HCT116 (cell line): ENCODE measurements at regions not wholly inside any gene's neighbourhood (a gene's known extent, or its start where the extent isn't known, plus 50 kb on each side); places are given as distances from the start of the nearest gene placed in this dataset.

ENCODE experiments used
- ATAC-seq: fragments of 200-7000 bp; cut with Tn5 transposase; 2 replicates; pipeline ENCODE4 v1.9.1; 2020; ENCODE audit warnings: mild to moderate bottlenecking, moderate library complexity
- BruUV-seq: library from RNA; stranded (reverse); fragments of 400-500 nt; replicated peaks from 2 replicates; lab custom pipeline; 2021; lab: Mats Ljungman, UMichigan
- CTCF ChIA-PET: fragments of 300-600 bp; sonication (Branson Sonifier 250); formaldehyde crosslinking; loops from one replicate; lab custom pipeline; 2021; ENCODE audit warnings: antibody characterized with exemption; lab: Charles Lee
- POLR2A ChIA-PET: fragments of 300-600, 350-600 bp; sonication (Branson Sonifier 250); formaldehyde crosslinking; loops from one replicate; lab custom pipeline; 2021; ENCODE audit warnings: antibody characterized with exemption; lab: Charles Lee
- RAD21 ChIA-PET, 2 experiments: fragments of 300-600 bp; sonication (Branson Sonifier 250); formaldehyde crosslinking; loops; one replicate each; lab custom pipeline; 2023; ENCODE audit warnings: low total read pairs in 2 of 2; ENCODE audit not compliant: uncharacterized antibody in 2 of 2, unreplicated experiment in 2 of 2, low non-redundant PET in 1 of 2; lab: Charles Lee
- DNase-seq: peaks from one replicate; pipeline ENCODE4 v3.0.0-alpha.2; 2010; ENCODE audit warnings: low read depth, low spot score
- H2AFZ ChIP-seq: fragments of 200-600 bp; shearing (Covaris generic), sonication (generic); 2 replicates; pipeline ENCODE4 v1.6.1; 2017; ENCODE audit warnings: low read depth, mixed run types, mixed read lengths, antibody characterized with exemption, low read length; ENCODE audit not compliant: poor library complexity, severe bottlenecking
- H3K27ac ChIP-seq: 2 replicates; pipeline ENCODE4 v1.5.1; 2012; ENCODE audit warnings: low read depth, low read length
- H3K27me3 ChIP-seq: fragments of 200-600 bp; sonication (generic); 2 replicates; pipeline ENCODE4 v1.6.1; 2016; ENCODE audit warnings: mixed run types, low read length, mixed read lengths; ENCODE audit not compliant: insufficient read depth
- H3K36me3 ChIP-seq, 2 experiments: fragments of 200-500 bp in 1 of 2; fragments of 200-600 bp in 1 of 2; sonication (Bioruptor generic) in 1 of 2; sonication (generic) in 1 of 2; 2 replicates each; pipeline versions ENCODE4 v1.5.1 to v1.6.1; 2014 to 2016; ENCODE audit warnings: low read length in 2 of 2, inconsistent platforms in 1 of 2, mixed read lengths in 1 of 2, mixed run types in 1 of 2; ENCODE audit not compliant: insufficient read depth in 2 of 2, control insufficient read depth in 1 of 2
- H3K4me1 ChIP-seq, 2 experiments: fragments of 200-600 bp in 1 of 2; sonication (generic) in 1 of 2; 2 replicates each; pipeline versions ENCODE4 v1.5.1 to v1.6.1; 2012 to 2017; ENCODE audit warnings: low read length in 2 of 2, inconsistent platforms in 1 of 2, mild to moderate bottlenecking in 1 of 2, mixed read lengths in 1 of 2, mixed run types in 1 of 2, moderate library complexity in 1 of 2; ENCODE audit not compliant: insufficient read depth in 2 of 2, control insufficient read depth in 1 of 2
- H3K4me2 ChIP-seq: fragments of 200-600 bp; sonication (generic); 2 replicates; pipeline ENCODE4 v1.6.1; 2017; ENCODE audit warnings: mixed run types, low read length, mixed read lengths
- H3K4me3 ChIP-seq, 2 experiments: fragments of 200-600 bp in 1 of 2; sonication (generic) in 1 of 2; replicated peaks in 1 of 2; 2 replicates each; pipeline ENCODE4 v1.5.1; 2011 to 2016; ENCODE audit warnings: low read length in 2 of 2, control low read depth in 1 of 2, low read depth in 1 of 2, mild to moderate bottlenecking in 1 of 2, mixed read lengths in 1 of 2, mixed run types in 1 of 2
- H3K79me2 ChIP-seq: fragments of 200-600 bp; sonication (generic); 2 replicates; pipeline ENCODE4 v1.6.1; 2017; ENCODE audit warnings: mild to moderate bottlenecking, mixed run types, low read length, moderate library complexity, mixed read lengths; ENCODE audit not compliant: insufficient read depth
- H3K9ac ChIP-seq: fragments of 200-600 bp; sonication (generic); 2 replicates; pipeline ENCODE4 v1.6.1; 2016; ENCODE audit warnings: low read length, mixed read lengths
- H3K9me2 ChIP-seq: fragments of 200-600 bp; sonication (generic), shearing (Covaris generic); 2 replicates; pipeline ENCODE4 v1.6.1; 2017; ENCODE audit warnings: mixed run types, mild to moderate bottlenecking, moderate library complexity; ENCODE audit not compliant: insufficient read depth
- H3K9me3 ChIP-seq, 2 experiments: fragments of 200-500 bp in 1 of 2; fragments of 200-600 bp in 1 of 2; sonication (Bioruptor generic) in 1 of 2; sonication (generic) in 1 of 2; 2 replicates each; pipeline ENCODE4 v1.6.1; 2014 to 2017; ENCODE audit warnings: low read length in 2 of 2, mixed read lengths in 2 of 2, inconsistent platforms in 1 of 2, low read depth in 1 of 2, mild to moderate bottlenecking in 1 of 2, mixed run types in 1 of 2, moderate library complexity in 1 of 2; ENCODE audit not compliant: control insufficient read depth in 1 of 2, insufficient read depth in 1 of 2
- H4K20me1 ChIP-seq: fragments of 200-600 bp; sonication (generic), shearing (Covaris generic); 2 replicates; pipeline ENCODE4 v1.6.1; 2017; ENCODE audit warnings: mixed run types, mild to moderate bottlenecking, moderate library complexity; ENCODE audit not compliant: insufficient read depth
- ELF1 ChIP-seq: IDR thresholded peaks from 2 replicates; pipeline ENCODE4 v1.6.1; 2012; ENCODE audit warnings: low read depth, borderline replicate concordance
- EZH2 ChIP-seq: fragments of 200-600 bp; sonication (generic); IDR thresholded peaks from 2 replicates; pipeline ENCODE4 v1.6.1; 2017; ENCODE audit warnings: antibody characterized with exemption, mixed run types
- EZH2phosphoT487 ChIP-seq: fragments of 200-600 bp; IDR thresholded peaks from 2 replicates; pipeline ENCODE4 v1.6.1; 2018; ENCODE audit warnings: antibody characterized with exemption, borderline replicate concordance
- FOSL1 ChIP-seq: IDR thresholded peaks from 2 replicates; pipeline ENCODE4 v1.6.1; 2012; ENCODE audit warnings: low read depth
- POLR2A ChIP-seq: IDR thresholded peaks from 2 replicates; pipeline ENCODE4 v1.7.0; 2011; ENCODE audit warnings: borderline replicate concordance; ENCODE audit not compliant: insufficient read depth, insufficient read length; ENCODE audit errors: extremely low read depth
- POLR2AphosphoS5 ChIP-seq: IDR thresholded peaks from 2 replicates; pipeline ENCODE4 v1.6.1; 2011; ENCODE audit warnings: mild to moderate bottlenecking, low read depth, low read length, moderate library complexity
- SIN3A ChIP-seq: IDR thresholded peaks from 2 replicates; pipeline ENCODE4 v1.6.1; 2012; ENCODE audit warnings: low read depth
- SRF ChIP-seq: IDR thresholded peaks from 2 replicates; pipeline ENCODE4 v1.6.1; 2012; ENCODE audit warnings: low read depth
- ZBTB33 ChIP-seq: IDR thresholded peaks from 2 replicates; pipeline ENCODE4 v1.6.1; 2011; ENCODE audit warnings: mild to moderate bottlenecking, low read length, moderate library complexity; ENCODE audit not compliant: insufficient replicate concordance; ENCODE audit errors: extremely low read depth
- ZFX ChIP-seq: fragments of 450-650 bp; IDR thresholded peaks from 2 replicates; pipeline ENCODE4 v1.6.1; 2017
- ZNF274 ChIP-seq: fragments of 200-500 bp; sonication (Bioruptor generic); IDR thresholded peaks from 2 replicates; pipeline ENCODE4 v1.6.1; 2014; ENCODE audit warnings: mild to moderate bottlenecking, low read depth, low read length, inconsistent platforms
- intact Hi-C: fragments of 100-400 bp; cut with micrococcal nuclease; formaldehyde crosslinking; loops from 2 replicates; pipeline ENCODE4 v1.10.0; 2022
- TF ChIP-seq, protein P1 (sequence below): IDR thresholded peaks from 2 replicates; pipeline ENCODE4 v1.6.1; 2012
- TF ChIP-seq, protein P2 (sequence below), 3 experiments: fragments of 200-600 bp in 1 of 3; sonication (generic) in 1 of 3; IDR thresholded peaks in 2 of 3; conservative IDR thresholded peaks in 1 of 3; 2 replicates each; pipeline ENCODE4 v1.5.1; 2012 to 2017; ENCODE audit warnings: low read depth in 2 of 3, low read length in 2 of 3, antibody characterized with exemption in 1 of 3, borderline replicate concordance in 1 of 3, control low read depth in 1 of 3, mild to moderate bottlenecking in 1 of 3, mixed read lengths in 1 of 3, mixed run types in 1 of 3, moderate library complexity in 1 of 3; ENCODE audit not compliant: insufficient read depth in 1 of 3
- TF ChIP-seq, protein P3 (sequence below): IDR thresholded peaks from 2 replicates; pipeline ENCODE4 v1.6.1; 2012; ENCODE audit warnings: low read depth

- ChIA-PET POLR2A (no interaction called here), CTCF (no interaction called here), RAD21 (no interaction called here)
- H3K4me2 ChIP-seq: no peak overlapping the region
- no peak overlapping the region for H3K27ac ChIP-seq
- intact Hi-C loops: no loop called here
- no peak overlapping the region for H3K4me3 ChIP-seq
- no peaks in the 10 kb centered on the region for H3K4me1 ChIP-seq
- no peaks in the 10 kb centered on the region for H3K79me2 ChIP-seq
- H4K20me1 ChIP-seq: no peaks in the 10 kb centered on the region
- H3K36me3 ChIP-seq: no peaks in the 10 kb centered on the region
- DNase-seq (no peak), ATAC-seq (no peak)
- no peak overlapping the region for H3K9ac ChIP-seq
- no peak overlapping the region for H2AFZ ChIP-seq
- H3K27me3 ChIP-seq: 0 out of 2 replicates have a peak, but pooled peaks cover 24% of the 10 kb centered on the region
- no TSS peak for BruUV-seq
- no peaks in the 10 kb centered on the region for H3K9me2 ChIP-seq
- H3K9me3 ChIP-seq: peaks cover 0 to 14% of the 10 kb centered on the region in 2 experiments; a peak in 1 of 4 replicates
- TF ChIP-seq ZFX (no peak), ZBTB33 (no peak), EZH2 (no peak), SIN3A (no peak), SRF (no peak), FOSL1 (no peak), POLR2A (no peak), ZNF274 (no peak), ELF1 (no peak), POLR2AphosphoS5 (no peak), EZH2phosphoT487 (no peak)
- TF ChIP-seq, protein P1, sequence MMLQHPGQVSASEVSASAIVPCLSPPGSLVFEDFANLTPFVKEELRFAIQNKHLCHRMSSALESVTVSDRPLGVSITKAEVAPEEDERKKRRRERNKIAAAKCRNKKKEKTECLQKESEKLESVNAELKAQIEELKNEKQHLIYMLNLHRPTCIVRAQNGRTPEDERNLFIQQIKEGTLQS: no peak
- TF ChIP-seq, protein P2, sequence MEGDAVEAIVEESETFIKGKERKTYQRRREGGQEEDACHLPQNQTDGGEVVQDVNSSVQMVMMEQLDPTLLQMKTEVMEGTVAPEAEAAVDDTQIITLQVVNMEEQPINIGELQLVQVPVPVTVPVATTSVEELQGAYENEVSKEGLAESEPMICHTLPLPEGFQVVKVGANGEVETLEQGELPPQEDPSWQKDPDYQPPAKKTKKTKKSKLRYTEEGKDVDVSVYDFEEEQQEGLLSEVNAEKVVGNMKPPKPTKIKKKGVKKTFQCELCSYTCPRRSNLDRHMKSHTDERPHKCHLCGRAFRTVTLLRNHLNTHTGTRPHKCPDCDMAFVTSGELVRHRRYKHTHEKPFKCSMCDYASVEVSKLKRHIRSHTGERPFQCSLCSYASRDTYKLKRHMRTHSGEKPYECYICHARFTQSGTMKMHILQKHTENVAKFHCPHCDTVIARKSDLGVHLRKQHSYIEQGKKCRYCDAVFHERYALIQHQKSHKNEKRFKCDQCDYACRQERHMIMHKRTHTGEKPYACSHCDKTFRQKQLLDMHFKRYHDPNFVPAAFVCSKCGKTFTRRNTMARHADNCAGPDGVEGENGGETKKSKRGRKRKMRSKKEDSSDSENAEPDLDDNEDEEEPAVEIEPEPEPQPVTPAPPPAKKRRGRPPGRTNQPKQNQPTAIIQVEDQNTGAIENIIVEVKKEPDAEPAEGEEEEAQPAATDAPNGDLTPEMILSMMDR (IDR thresholded peaks at IDR 0.05 in 2 of 3, conservative IDR thresholded peaks at IDR 0.05 in 1 of 3; ENCODE audit: borderline replicate concordance in 1 of 3, insufficient read depth in 1 of 3, low read depth in 2 of 3, low read length in 2 of 3): no peak
- TF ChIP-seq, protein P3, sequence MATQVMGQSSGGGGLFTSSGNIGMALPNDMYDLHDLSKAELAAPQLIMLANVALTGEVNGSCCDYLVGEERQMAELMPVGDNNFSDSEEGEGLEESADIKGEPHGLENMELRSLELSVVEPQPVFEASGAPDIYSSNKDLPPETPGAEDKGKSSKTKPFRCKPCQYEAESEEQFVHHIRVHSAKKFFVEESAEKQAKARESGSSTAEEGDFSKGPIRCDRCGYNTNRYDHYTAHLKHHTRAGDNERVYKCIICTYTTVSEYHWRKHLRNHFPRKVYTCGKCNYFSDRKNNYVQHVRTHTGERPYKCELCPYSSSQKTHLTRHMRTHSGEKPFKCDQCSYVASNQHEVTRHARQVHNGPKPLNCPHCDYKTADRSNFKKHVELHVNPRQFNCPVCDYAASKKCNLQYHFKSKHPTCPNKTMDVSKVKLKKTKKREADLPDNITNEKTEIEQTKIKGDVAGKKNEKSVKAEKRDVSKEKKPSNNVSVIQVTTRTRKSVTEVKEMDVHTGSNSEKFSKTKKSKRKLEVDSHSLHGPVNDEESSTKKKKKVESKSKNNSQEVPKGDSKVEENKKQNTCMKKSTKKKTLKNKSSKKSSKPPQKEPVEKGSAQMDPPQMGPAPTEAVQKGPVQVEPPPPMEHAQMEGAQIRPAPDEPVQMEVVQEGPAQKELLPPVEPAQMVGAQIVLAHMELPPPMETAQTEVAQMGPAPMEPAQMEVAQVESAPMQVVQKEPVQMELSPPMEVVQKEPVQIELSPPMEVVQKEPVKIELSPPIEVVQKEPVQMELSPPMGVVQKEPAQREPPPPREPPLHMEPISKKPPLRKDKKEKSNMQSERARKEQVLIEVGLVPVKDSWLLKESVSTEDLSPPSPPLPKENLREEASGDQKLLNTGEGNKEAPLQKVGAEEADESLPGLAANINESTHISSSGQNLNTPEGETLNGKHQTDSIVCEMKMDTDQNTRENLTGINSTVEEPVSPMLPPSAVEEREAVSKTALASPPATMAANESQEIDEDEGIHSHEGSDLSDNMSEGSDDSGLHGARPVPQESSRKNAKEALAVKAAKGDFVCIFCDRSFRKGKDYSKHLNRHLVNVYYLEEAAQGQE: no peak
Measured at GRCh38 chr17:5651348-5651747, 67.0 kb upstream of the NLRP1 start.
